ENCODE measurements at regions not wholly inside any gene's neighbourhood (a gene's known extent, or its start where the extent isn't known, plus 50 kb on each side); places are given as distances from the start of the nearest gene placed in this dataset.

GRCh38 chr2:139123795-139124194 is 343.6 kb upstream of the NXPH2 start:
- no peak for DNase-seq

- no peak for DNase-seq
Measured at GRCh38 chr2:139122711-139123158, 342.5 kb upstream of the NXPH2 start.

GRCh38 chr2:139099721-139100120 is 319.5 kb upstream of the NXPH2 start:
- DNase-seq = no peak

- no peak for DNase-seq
Measured at GRCh38 chr2:139098961-139099360, 318.8 kb upstream of the NXPH2 start.

- no peak for DNase-seq
Measured at GRCh38 chr2:139083121-139083520, 302.9 kb upstream of the NXPH2 start.

- no peak for DNase-seq
Measured at GRCh38 chr2:139080244-139080643, 300.1 kb upstream of the NXPH2 start.

GRCh38 chr2:139079311-139079710 is 299.1 kb upstream of the NXPH2 start:
- DNase-seq = no peak

GRCh38 chr2:139078376-139078775 is 298.2 kb upstream of the NXPH2 start:
- no peak for DNase-seq

- DNase-seq = no peak
Measured at GRCh38 chr2:139077099-139077737, 297.0 kb upstream of the NXPH2 start.

GRCh38 chr2:139067874-139068273 is 287.7 kb upstream of the NXPH2 start:
- no peak for DNase-seq

- no peak for DNase-seq
Measured at GRCh38 chr2:139067072-139067471, 286.9 kb upstream of the NXPH2 start.

GRCh38 chr2:139064159-139064558 is 284.0 kb upstream of the NXPH2 start:
- DNase-seq = no peak

GRCh38 chr2:139059617-139060016 is 279.4 kb upstream of the NXPH2 start:
- DNase-seq = no peak

GRCh38 chr2:139055202-139055601 is 275.0 kb upstream of the NXPH2 start:
- no peak for DNase-seq

GRCh38 chr2:139048017-139048416 is 267.8 kb upstream of the NXPH2 start:
- no peak for DNase-seq

GRCh38 chr2:139045524-139045923 is 265.3 kb upstream of the NXPH2 start:
- no peak for DNase-seq

- DNase-seq = no peak
Measured at GRCh38 chr2:139034064-139034463, 253.9 kb upstream of the NXPH2 start.

- DNase-seq = no peak
Measured at GRCh38 chr2:139033300-139033699, 253.1 kb upstream of the NXPH2 start.

GRCh38 chr2:139031722-139032121 is 251.5 kb upstream of the NXPH2 start:
- no peak for DNase-seq

GRCh38 chr2:139020287-139020686 is 240.1 kb upstream of the NXPH2 start:
- no peak for DNase-seq

- DNase-seq = no peak
Measured at GRCh38 chr2:139018252-139018651, 238.1 kb upstream of the NXPH2 start.

GRCh38 chr2:139007130-139007529 is 226.9 kb upstream of the NXPH2 start:
- DNase-seq = no peak

- DNase-seq = no peak
Measured at GRCh38 chr2:139000131-139000785, 220.1 kb upstream of the NXPH2 start.

GRCh38 chr2:138997856-138998517 is 217.8 kb upstream of the NXPH2 start:
- no peak for DNase-seq
